ENCODE measurements at regions not wholly inside any gene's neighbourhood (a gene's known extent, or its start where the extent isn't known, plus 50 kb on each side); places are given as distances from the start of the nearest gene placed in this dataset.

DNA sequence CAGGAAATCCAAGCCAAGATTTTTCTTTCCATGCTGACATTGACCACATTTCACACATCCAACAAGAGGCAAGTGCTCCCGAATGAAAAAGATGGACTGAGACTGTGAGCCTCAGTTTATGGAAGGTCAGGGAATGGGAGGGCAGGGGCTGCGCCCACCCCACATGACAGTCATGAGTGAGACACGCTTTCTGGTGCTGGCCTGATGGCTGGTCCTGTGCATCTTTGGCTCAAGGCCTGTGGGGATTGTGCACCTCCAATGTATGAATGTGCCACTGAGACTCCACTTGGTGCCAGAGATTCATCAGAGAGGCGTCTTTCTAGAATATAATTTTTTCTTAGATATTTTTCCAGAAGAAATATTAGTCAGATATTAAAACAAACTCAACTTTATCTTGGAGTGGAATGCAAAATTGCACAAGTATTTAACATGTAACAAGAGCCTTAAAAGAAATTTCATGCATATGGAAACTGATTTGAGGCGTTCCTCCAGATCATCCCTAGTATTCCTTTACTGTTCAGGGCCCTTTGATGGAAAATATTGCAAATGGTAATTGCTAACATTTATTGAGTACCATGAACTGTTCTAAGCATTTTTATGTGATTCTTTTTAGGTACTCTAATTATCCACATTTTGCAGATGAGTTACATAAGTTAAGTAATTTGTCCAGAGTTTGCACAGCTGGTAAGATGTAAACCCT, 87.3 kb upstream of the GPR45 start:
- H2AK5ac ChIP-seq (ENCODE audit: low read depth, low read length) = no peak overlapping the region
- in situ Hi-C loops (cut with MboI; ENCODE audit: low sequenced_read_pairs) (no loop called here), dilution Hi-C loops (cut with HindIII; ENCODE audit: low sequenced_read_pairs, unreplicated experiment) (no loop called here), intact Hi-C loops (cut with micrococcal nuclease) (no loop called here)
- no peaks in the 10 kb centered on the region for H3K9me1 ChIP-seq (ENCODE audit: insufficient read depth, low read length)
- no peak overlapping the region for H3K4ac ChIP-seq (ENCODE audit: low read depth, low read length)
- H3K23ac ChIP-seq (ENCODE audit: low read depth, low read length) = no peak overlapping the region
- CTCF ChIA-PET = no interaction called here
- no peak overlapping the region for H2BK15ac ChIP-seq (ENCODE audit: low read depth, low read length)
- no peak overlapping the region for H3K14ac ChIP-seq (replicated peaks; ENCODE audit: low read depth, low read length)
- H3K4me3 ChIP-seq (ENCODE audit: insufficient read depth, low read depth, low read length) = no peak overlapping the region
- no peak for ATAC-seq (ENCODE audit: low read depth)
- no peaks in the 10 kb centered on the region for H3K79me1 ChIP-seq (ENCODE audit: low read depth in 1 of 2, low read length in 2 of 2)
- no peaks in the 10 kb centered on the region for H3K27me3 ChIP-seq (ENCODE audit: control insufficient read depth, insufficient read depth, low read length)
- H4K5ac ChIP-seq (ENCODE audit: low read depth, low read length) = no peak overlapping the region
- TF ChIP-seq MXI1 (IDR thresholded peaks at IDR 0.05; ENCODE audit: borderline replicate concordance, low read depth, low read length) (no peak), RFX5 (IDR thresholded peaks at IDR 0.05; ENCODE audit: low read depth, low read length) (no peak), RCOR1 (IDR thresholded peaks at IDR 0.05; ENCODE audit: insufficient replicate concordance, low read length) (no peak), MAZ (IDR thresholded peaks at IDR 0.05; ENCODE audit: borderline replicate concordance, low read depth, low read length) (no peak), MAFK (IDR thresholded peaks at IDR 0.05; ENCODE audit: low read depth, low read length) (no peak), CEBPB (IDR thresholded peaks at IDR 0.05; ENCODE audit: low read depth, low read length) (no peak), CHD1 (IDR thresholded peaks at IDR 0.05; ENCODE audit: low read depth, low read length) (no peak), POLR2A (IDR thresholded peaks at IDR 0.05; ENCODE audit: low read depth, low read length) (no peak), FOS (IDR thresholded peaks at IDR 0.05; ENCODE audit: low read depth, low read length) (no peak), NFE2L2 (IDR thresholded peaks at IDR 0.05; ENCODE audit: low read depth, low read length) (no peak), RAD21 (IDR thresholded peaks at IDR 0.05; ENCODE audit: low read length) (no peak), BHLHE40 (IDR thresholded peaks at IDR 0.05; ENCODE audit: low read depth, low read length) (no peak), SMC3 (IDR thresholded peaks at IDR 0.05; ENCODE audit: low read depth, low read length) (no peak)
- TF ChIP-seq, protein P1, sequence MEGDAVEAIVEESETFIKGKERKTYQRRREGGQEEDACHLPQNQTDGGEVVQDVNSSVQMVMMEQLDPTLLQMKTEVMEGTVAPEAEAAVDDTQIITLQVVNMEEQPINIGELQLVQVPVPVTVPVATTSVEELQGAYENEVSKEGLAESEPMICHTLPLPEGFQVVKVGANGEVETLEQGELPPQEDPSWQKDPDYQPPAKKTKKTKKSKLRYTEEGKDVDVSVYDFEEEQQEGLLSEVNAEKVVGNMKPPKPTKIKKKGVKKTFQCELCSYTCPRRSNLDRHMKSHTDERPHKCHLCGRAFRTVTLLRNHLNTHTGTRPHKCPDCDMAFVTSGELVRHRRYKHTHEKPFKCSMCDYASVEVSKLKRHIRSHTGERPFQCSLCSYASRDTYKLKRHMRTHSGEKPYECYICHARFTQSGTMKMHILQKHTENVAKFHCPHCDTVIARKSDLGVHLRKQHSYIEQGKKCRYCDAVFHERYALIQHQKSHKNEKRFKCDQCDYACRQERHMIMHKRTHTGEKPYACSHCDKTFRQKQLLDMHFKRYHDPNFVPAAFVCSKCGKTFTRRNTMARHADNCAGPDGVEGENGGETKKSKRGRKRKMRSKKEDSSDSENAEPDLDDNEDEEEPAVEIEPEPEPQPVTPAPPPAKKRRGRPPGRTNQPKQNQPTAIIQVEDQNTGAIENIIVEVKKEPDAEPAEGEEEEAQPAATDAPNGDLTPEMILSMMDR (conservative IDR thresholded peaks at IDR 0.05; ENCODE audit: low read depth, low read length) = no peak
- TF ChIP-seq, protein P2, sequence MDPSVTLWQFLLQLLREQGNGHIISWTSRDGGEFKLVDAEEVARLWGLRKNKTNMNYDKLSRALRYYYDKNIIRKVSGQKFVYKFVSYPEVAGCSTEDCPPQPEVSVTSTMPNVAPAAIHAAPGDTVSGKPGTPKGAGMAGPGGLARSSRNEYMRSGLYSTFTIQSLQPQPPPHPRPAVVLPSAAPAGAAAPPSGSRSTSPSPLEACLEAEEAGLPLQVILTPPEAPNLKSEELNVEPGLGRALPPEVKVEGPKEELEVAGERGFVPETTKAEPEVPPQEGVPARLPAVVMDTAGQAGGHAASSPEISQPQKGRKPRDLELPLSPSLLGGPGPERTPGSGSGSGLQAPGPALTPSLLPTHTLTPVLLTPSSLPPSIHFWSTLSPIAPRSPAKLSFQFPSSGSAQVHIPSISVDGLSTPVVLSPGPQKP (IDR thresholded peaks at IDR 0.05; ENCODE audit: borderline replicate concordance, low read depth, low read length) = no peak
- TF ChIP-seq, protein P3, sequence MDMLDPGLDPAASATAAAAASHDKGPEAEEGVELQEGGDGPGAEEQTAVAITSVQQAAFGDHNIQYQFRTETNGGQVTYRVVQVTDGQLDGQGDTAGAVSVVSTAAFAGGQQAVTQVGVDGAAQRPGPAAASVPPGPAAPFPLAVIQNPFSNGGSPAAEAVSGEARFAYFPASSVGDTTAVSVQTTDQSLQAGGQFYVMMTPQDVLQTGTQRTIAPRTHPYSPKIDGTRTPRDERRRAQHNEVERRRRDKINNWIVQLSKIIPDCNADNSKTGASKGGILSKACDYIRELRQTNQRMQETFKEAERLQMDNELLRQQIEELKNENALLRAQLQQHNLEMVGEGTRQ (IDR thresholded peaks at IDR 0.05; ENCODE audit: low read depth, low read length) = no peak
- no TSS peak for BruUV-seq (replicated peaks)
- DNase-seq = no peak
- H2AK9ac ChIP-seq (replicated peaks; ENCODE audit: low read depth, low read length, poor library complexity) = no peak overlapping the region
- no peaks in the 10 kb centered on the region for H3K9me3 ChIP-seq (ENCODE audit: control insufficient read depth, insufficient read depth, low read length)
- H2AFZ ChIP-seq (replicated peaks; ENCODE audit: low read length, poor library complexity) = no peak overlapping the region
- no peak overlapping the region for H2BK5ac ChIP-seq (ENCODE audit: low read depth, low read length, poor library complexity, severe bottlenecking)
- no peak overlapping the region for H3K27ac ChIP-seq (ENCODE audit: insufficient read depth, low read length)
- no peak overlapping the region for H3K56ac ChIP-seq (ENCODE audit: extremely low read depth, insufficient read depth, low read length)
- POLR2A ChIA-PET (ENCODE audit: unreplicated experiment) = no interaction called here
- H3K4me1 ChIP-seq (ENCODE audit: control insufficient read depth, insufficient read depth, low read length) = no peaks in the 10 kb centered on the region
- H4K8ac ChIP-seq (ENCODE audit: low read depth in 2 of 2, low read length in 2 of 2) = no peak overlapping the region
- H3K36me3 ChIP-seq (ENCODE audit: control insufficient read depth, insufficient read depth, low read length) = no peaks in the 10 kb centered on the region
- H2BK120ac ChIP-seq (ENCODE audit: low read depth, low read length) = no peak overlapping the region
- no peak overlapping the region for H3K18ac ChIP-seq (ENCODE audit: low read depth, low read length)
- WGBS, 2 experiments (ENCODE audit: extremely low coverage in 2 of 2, insufficient read length in 1 of 2) = no CpG with 5 or more reads among the region's 5 CpGs
- no peak overlapping the region for H3K9ac ChIP-seq (ENCODE audit: low read depth, low read length)
- H4K91ac ChIP-seq (ENCODE audit: insufficient read depth, low read depth, low read length) = no peak overlapping the region
- H3K4me2 ChIP-seq (ENCODE audit: low read depth, low read length) = no peak overlapping the region
- no peaks in the 10 kb centered on the region for H4K20me1 ChIP-seq (ENCODE audit: insufficient read depth, low read length)
- H2BK20ac ChIP-seq (ENCODE audit: low read depth, low read length) = no peak overlapping the region
